Brain microvascular endothelial cell (primary cell): ENCODE measurements at regions not wholly inside any gene's neighbourhood (a gene's known extent, or its start where the extent isn't known, plus 50 kb on each side); places are given as distances from the start of the nearest gene placed in this dataset.

ENCODE experiments used
- DNase-seq: peaks from one replicate; pipeline ENCODE4 v3.0.0-alpha.2; 2020
- H3K27ac ChIP-seq: fragments of 250-450 bp; sonication (Bioruptor Pico); 2 replicates; pipeline ENCODE4 v1.5.1; 2020; ENCODE audit warnings: mild to moderate bottlenecking, moderate library complexity
- H3K27me3 ChIP-seq: fragments of 250-450 bp; sonication (Bioruptor Pico); replicated peaks from 2 replicates; pipeline ENCODE4 v1.5.1; 2020; ENCODE audit warnings: mild to moderate bottlenecking
- H3K36me3 ChIP-seq: fragments of 250-450 bp; sonication (Bioruptor Pico); replicated peaks from 2 replicates; pipeline ENCODE4 v1.5.1; 2020; ENCODE audit warnings: mild to moderate bottlenecking
- H3K4me3 ChIP-seq: 2 replicates; pipeline ENCODE4 v1.5.1; 2011; ENCODE audit warnings: low read depth, mild to moderate bottlenecking, control low read depth, low read length, moderate library complexity
- in situ Hi-C: cut with HindIII; loops from 2 replicates; pipeline ENCODE4 v1.10.0; 2017; ENCODE audit warnings: low sequenced_read_pairs, low pct_ligation_motif_present
- TF ChIP-seq, protein P1 (sequence below): IDR thresholded peaks from 2 replicates; pipeline ENCODE4 v1.5.1; 2011; ENCODE audit warnings: low read depth, mild to moderate bottlenecking, moderate library complexity, low read length, control low read depth, inconsistent platforms; ENCODE audit errors: missing control alignments

DNA sequence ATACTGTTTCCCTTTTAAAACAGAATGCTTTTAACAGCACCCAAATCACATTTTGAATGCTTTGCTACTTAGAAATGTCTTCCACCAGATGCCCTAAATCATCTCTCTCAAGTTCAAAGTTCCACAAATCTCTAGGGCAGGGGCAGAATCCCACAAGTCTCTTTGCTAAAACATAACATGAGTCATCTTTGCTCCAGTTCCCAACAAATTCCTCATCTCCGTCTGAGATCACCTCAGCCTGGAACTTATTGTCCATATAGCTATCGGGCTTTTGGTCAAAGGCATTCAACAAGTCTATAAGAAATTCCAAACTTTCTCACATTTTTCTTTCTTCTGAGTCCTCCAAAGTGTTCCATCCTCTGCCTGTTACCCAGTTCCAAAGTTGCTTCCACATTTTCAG, 1374.5 kb upstream of the NXPH2 start:
- in situ Hi-C loops, result no loop called here
- no peak for DNase-seq
- TF ChIP-seq, protein P1, sequence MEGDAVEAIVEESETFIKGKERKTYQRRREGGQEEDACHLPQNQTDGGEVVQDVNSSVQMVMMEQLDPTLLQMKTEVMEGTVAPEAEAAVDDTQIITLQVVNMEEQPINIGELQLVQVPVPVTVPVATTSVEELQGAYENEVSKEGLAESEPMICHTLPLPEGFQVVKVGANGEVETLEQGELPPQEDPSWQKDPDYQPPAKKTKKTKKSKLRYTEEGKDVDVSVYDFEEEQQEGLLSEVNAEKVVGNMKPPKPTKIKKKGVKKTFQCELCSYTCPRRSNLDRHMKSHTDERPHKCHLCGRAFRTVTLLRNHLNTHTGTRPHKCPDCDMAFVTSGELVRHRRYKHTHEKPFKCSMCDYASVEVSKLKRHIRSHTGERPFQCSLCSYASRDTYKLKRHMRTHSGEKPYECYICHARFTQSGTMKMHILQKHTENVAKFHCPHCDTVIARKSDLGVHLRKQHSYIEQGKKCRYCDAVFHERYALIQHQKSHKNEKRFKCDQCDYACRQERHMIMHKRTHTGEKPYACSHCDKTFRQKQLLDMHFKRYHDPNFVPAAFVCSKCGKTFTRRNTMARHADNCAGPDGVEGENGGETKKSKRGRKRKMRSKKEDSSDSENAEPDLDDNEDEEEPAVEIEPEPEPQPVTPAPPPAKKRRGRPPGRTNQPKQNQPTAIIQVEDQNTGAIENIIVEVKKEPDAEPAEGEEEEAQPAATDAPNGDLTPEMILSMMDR, result no peak
- Histone ChIP-seq H3K27ac (no peak overlapping the region), H3K4me3 (no peak overlapping the region), H3K36me3 (no peaks in the 10 kb centered on the region), H3K27me3 (no peaks in the 10 kb centered on the region)

DNA sequence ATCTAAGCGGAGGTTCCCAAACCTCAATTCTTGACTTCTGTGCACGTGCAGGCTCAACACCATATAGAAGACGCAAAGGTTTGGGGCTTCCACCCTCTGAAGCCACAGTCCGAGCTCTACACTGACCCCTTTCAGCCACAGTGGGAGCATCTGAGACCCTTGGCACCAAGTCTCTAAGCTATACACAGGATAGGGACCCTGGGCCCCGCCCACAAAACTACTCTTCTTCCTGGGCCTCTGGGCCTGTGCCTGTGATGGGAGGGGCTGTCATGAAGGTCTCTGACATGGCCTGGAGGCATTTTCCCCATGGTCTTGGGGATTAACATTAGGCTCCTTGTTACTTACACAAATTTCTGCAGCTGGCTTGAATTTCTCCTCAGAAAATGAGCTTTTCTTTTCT, 1374.1 kb upstream of the NXPH2 start:
- TF ChIP-seq, protein P1, result no peak
- Histone ChIP-seq H3K27me3 (no peaks in the 10 kb centered on the region), H3K36me3 (no peaks in the 10 kb centered on the region), H3K4me3 (no peak overlapping the region), H3K27ac (no peak overlapping the region)
- in situ Hi-C loops, result no loop called here
- no peak for DNase-seq

DNA sequence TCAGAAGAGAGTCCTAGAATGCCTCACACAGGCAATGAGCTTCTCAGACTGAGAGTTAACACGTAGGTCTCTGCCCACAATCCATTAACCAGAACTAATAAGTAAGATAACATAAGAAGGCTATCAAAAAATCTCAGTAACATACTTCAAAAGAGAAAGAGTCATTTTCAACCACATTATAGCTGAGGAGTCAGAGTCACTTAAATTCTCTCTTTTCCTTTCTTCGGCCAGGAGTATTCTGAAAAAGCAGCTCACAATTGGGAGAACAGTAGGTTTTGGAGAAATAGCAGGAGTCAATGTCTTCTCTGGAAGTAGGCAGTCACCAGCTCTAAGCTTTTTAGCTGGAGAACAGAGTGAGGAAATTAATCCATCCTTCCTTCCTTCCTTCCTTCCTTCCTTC, 1364.4 kb upstream of the NXPH2 start:
- in situ Hi-C loops, result no loop called here
- H3K4me3 ChIP-seq, result no peak overlapping the region
- H3K27me3 ChIP-seq, result no peaks in the 10 kb centered on the region
- no peaks in the 10 kb centered on the region for H3K36me3 ChIP-seq
- TF ChIP-seq, protein P1, result no peak
- no peak overlapping the region for H3K27ac ChIP-seq
- DNase-seq, result no peak

DNA sequence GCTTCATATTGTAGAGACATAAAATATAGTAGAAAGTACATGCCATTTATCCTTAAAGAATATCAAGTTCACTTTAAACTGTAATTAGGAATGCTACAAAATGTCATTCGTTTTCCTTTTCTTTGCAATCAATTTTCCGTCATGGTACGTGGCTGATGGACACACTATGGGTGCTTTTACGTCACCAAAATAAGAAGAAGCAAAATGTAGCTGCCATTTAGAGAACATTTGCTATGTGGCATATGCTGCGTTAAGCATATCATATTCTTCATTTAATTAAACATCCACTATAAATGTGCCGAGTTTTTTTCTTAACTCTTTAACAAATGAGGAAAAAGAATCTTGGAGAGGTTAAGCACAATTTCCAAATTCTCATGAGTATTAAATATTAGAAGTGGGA, 1358.5 kb upstream of the NXPH2 start:
- Histone ChIP-seq H3K36me3 (no peaks in the 10 kb centered on the region), H3K4me3 (no peak overlapping the region), H3K27me3 (no peaks in the 10 kb centered on the region), H3K27ac (no peak overlapping the region)
- no peak for DNase-seq
- in situ Hi-C loops, result no loop called here
- TF ChIP-seq, protein P1, result no peak

DNA sequence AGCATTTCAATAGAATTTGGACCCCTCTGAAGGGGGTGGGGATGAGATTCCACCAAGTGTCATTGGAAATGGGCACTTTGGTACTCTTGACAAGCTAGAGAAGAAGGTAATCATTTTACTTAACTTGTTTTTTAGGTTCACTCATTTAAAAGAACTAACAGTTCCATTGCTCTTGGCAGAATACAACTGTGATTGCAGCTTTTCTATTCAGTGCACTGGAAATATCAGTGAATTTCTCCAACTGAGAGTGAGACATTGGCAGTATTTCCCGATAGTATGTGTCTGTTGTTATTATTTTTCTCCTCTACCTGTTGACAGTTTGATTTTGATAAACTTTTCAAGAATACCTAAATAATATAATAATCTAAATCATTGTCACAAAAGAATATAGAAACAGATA, 1356.7 kb upstream of the NXPH2 start:
- in situ Hi-C loops, result no loop called here
- Histone ChIP-seq H3K36me3 (no peaks in the 10 kb centered on the region), H3K27ac (no peak overlapping the region), H3K4me3 (no peak overlapping the region), H3K27me3 (no peaks in the 10 kb centered on the region)
- no peak for DNase-seq
- TF ChIP-seq, protein P1, result no peak

DNA sequence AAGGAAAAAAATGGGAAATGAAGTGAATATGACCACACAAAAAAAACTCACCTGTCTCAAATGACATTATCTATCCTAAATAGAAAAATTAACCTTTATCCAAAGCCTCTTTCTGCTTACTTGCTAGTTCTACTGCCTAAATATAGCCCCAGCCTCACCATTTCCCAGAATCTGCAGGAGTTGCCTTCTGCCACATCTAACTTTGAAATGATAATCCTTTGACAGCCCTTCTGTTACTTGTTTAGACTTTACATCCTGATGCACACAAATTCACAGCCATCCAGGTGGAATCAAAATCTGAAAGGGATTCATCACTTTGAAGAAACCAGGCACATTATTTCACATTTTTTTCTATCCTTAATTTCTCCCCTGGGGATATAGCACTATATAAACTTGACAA, 1356.2 kb upstream of the NXPH2 start:
- H3K4me3 ChIP-seq, result no peak overlapping the region
- no peaks in the 10 kb centered on the region for H3K27me3 ChIP-seq
- no peak overlapping the region for H3K27ac ChIP-seq
- TF ChIP-seq, protein P1, result no peak
- in situ Hi-C loops, result no loop called here
- DNase-seq, result no peak
- no peaks in the 10 kb centered on the region for H3K36me3 ChIP-seq
